ENCODE measurements at regions not wholly inside any gene's neighbourhood (a gene's known extent, or its start where the extent isn't known, plus 50 kb on each side); places are given as distances from the start of the nearest gene placed in this dataset.
"Not testable (repeated sequence)": the region's sequence is repeated elsewhere in the genome, so short reads cannot be mapped to it uniquely, and the experiment has no call there.

- H3K4me3 ChIP-seq (replicated peaks; ENCODE audit: low read depth, low read length): no peak overlapping the region
- H3K36me3 ChIP-seq (ENCODE audit: control insufficient read depth, insufficient read depth, low read length): no peaks in the 10 kb centered on the region
- no peaks in the 10 kb centered on the region for H3K27me3 ChIP-seq (replicated peaks; ENCODE audit: control insufficient read depth, insufficient read depth, low read length)
- no peak for DNase-seq (ENCODE audit: extremely low read depth, insufficient read length)
- TF ChIP-seq, protein P1, sequence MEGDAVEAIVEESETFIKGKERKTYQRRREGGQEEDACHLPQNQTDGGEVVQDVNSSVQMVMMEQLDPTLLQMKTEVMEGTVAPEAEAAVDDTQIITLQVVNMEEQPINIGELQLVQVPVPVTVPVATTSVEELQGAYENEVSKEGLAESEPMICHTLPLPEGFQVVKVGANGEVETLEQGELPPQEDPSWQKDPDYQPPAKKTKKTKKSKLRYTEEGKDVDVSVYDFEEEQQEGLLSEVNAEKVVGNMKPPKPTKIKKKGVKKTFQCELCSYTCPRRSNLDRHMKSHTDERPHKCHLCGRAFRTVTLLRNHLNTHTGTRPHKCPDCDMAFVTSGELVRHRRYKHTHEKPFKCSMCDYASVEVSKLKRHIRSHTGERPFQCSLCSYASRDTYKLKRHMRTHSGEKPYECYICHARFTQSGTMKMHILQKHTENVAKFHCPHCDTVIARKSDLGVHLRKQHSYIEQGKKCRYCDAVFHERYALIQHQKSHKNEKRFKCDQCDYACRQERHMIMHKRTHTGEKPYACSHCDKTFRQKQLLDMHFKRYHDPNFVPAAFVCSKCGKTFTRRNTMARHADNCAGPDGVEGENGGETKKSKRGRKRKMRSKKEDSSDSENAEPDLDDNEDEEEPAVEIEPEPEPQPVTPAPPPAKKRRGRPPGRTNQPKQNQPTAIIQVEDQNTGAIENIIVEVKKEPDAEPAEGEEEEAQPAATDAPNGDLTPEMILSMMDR (IDR thresholded peaks at IDR 0.05; ENCODE audit: insufficient read depth, low read length, poor library complexity, severe bottlenecking): no peak
Observed at GRCh38 chr14:38930022-38930421, 173.0 kb downstream of the SEC23A start.

- Histone ChIP-seq H3K36me3 (ENCODE audit: control insufficient read depth, insufficient read depth, low read length) (no peaks in the 10 kb centered on the region), H3K4me3 (replicated peaks; ENCODE audit: low read depth, low read length) (no peak overlapping the region), H3K27me3 (replicated peaks; ENCODE audit: control insufficient read depth, insufficient read depth, low read length) (no peaks in the 10 kb centered on the region)
- DNase-seq (ENCODE audit: extremely low read depth, insufficient read length): no peak
- TF ChIP-seq, protein P1 (IDR thresholded peaks at IDR 0.05; ENCODE audit: insufficient read depth, low read length, poor library complexity, severe bottlenecking): no peak
Observed at GRCh38 chr14:38929416-38929815, 173.6 kb downstream of the SEC23A start.

DNA sequence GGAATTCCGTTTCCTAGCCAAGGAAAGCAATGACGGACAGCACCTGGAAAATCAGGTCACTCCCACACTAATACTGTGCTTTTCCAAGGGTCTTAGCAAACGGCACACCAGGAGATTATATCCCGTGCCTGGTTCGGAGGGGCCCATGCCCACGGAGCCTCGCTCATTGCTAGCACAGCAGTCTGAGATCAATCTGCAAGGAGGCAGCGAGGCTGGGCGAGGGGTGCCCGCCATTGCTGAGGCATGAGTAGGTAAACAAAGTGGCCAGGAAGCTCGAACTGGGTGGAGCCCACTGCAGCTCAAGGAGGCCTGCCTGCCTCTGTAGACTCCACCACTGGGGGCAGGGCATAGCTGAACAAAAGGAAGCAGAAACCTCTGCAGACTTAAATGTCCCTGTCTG, 181.1 kb downstream of the SEC23A start:
- not testable (repeated sequence) for H3K4me3 ChIP-seq (replicated peaks; ENCODE audit: low read depth, low read length); DNase-seq (ENCODE audit: extremely low read depth, insufficient read length); H3K27me3 ChIP-seq (replicated peaks; ENCODE audit: control insufficient read depth, insufficient read depth, low read length); H3K36me3 ChIP-seq (ENCODE audit: control insufficient read depth, insufficient read depth, low read length)

DNA sequence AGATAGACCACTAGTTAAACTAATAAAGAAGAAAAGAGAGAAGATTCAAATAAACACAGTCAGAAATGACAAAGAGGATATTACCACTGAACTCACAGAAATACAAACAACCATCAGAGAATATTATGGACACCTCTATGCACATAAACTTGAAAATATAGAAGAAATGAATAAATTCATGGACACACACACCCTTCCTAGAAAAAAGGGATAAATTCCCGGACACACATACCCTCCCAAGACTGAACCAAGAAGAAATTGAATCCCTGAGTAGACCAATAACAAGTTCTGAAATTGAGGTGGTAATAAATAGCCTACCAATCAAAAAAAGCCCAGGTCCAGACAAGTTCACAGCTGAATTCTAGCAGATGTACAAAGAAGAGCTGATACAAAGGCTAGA, 187.9 kb downstream of the SEC23A start:
- TF ChIP-seq, protein P1 (IDR thresholded peaks at IDR 0.05; ENCODE audit: insufficient read depth, low read length, poor library complexity, severe bottlenecking): no peak
- H3K4me3 ChIP-seq (replicated peaks; ENCODE audit: low read depth, low read length): no peak overlapping the region
- DNase-seq (ENCODE audit: extremely low read depth, insufficient read length): no peak
- H3K36me3 ChIP-seq (ENCODE audit: control insufficient read depth, insufficient read depth, low read length): no peaks in the 10 kb centered on the region
- H3K27me3 ChIP-seq (replicated peaks; ENCODE audit: control insufficient read depth, insufficient read depth, low read length): no peaks in the 10 kb centered on the region

- no peaks in the 10 kb centered on the region for H3K36me3 ChIP-seq (ENCODE audit: control insufficient read depth, insufficient read depth, low read length)
- no peaks in the 10 kb centered on the region for H3K27me3 ChIP-seq (replicated peaks; ENCODE audit: control insufficient read depth, insufficient read depth, low read length)
- no peak overlapping the region for H3K4me3 ChIP-seq (replicated peaks; ENCODE audit: low read depth, low read length)
- peak; percentile 3 for DNase-seq (ENCODE audit: extremely low read depth, insufficient read length)
- TF ChIP-seq, protein P1 (IDR thresholded peaks at IDR 0.05; ENCODE audit: insufficient read depth, low read length, poor library complexity, severe bottlenecking): no peak
Observed at GRCh38 chr14:38910092-38910491, 192.9 kb downstream of the SEC23A start.

DNA sequence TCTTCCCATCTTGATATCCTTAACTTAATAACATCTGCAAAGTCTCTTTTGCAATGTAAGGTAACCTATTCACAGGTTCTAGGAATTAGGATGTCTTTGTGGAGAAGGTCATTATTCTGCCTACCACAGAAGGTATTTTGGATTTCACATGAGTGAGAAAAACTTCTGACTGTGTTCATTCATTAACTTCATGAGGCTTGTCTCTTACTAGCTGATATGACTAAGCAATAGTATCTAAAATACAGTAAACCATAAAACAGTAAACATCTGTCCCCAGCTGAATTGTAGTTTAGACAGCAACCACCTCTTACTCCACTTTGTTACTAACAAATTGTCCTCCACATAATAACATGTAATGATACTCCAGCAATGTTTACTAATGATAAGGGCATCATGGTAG, 198.1 kb downstream of the SEC23A start:
- no peaks in the 10 kb centered on the region for H3K36me3 ChIP-seq (ENCODE audit: control insufficient read depth, insufficient read depth, low read length)
- H3K27me3 ChIP-seq (replicated peaks; ENCODE audit: control insufficient read depth, insufficient read depth, low read length): no peaks in the 10 kb centered on the region
- no peak overlapping the region for H3K4me3 ChIP-seq (replicated peaks; ENCODE audit: low read depth, low read length)
- TF ChIP-seq, protein P1 (IDR thresholded peaks at IDR 0.05; ENCODE audit: insufficient read depth, low read length, poor library complexity, severe bottlenecking): no peak
- no peak for DNase-seq (ENCODE audit: extremely low read depth, insufficient read length)

Measured in GM06990 (cell line).